Neural cell (in vitro differentiated cells): ENCODE measurements at regions not wholly inside any gene's neighbourhood (a gene's known extent, or its start where the extent isn't known, plus 50 kb on each side); places are given as distances from the start of the nearest gene placed in this dataset.

Experiments
- H2AFZ ChIP-seq: fragments of 200-600, 300-800 bp; sonication (generic), shearing (Covaris generic); 2 replicates; pipeline ENCODE4 v1.6.0; 2014; ENCODE audit warnings: low read depth, mild to moderate bottlenecking, antibody characterized with exemption, low read length, moderate library complexity
- H3F3A ChIP-seq: fragments of 200-600 bp; shearing (Covaris generic); 2 replicates; pipeline ENCODE4 v1.6.1; 2016; ENCODE audit warnings: mild to moderate bottlenecking, moderate library complexity, mixed read lengths, antibody characterized with exemption, low read length; ENCODE audit not compliant: insufficient read depth, poor library complexity, severe bottlenecking
- H3K27ac ChIP-seq: fragments of 200-600, 300-800 bp; sonication (generic), shearing (Covaris generic); 2 replicates; pipeline ENCODE4 v1.5.1; 2014; ENCODE audit warnings: mild to moderate bottlenecking, low read length, moderate library complexity
- H3K27me3 ChIP-seq: fragments of 300-800, 200-600 bp; sonication (generic), shearing (Covaris generic); 2 replicates; pipeline ENCODE4 v1.6.0; 2014; ENCODE audit warnings: mild to moderate bottlenecking, low read depth, low read length, moderate library complexity; ENCODE audit not compliant: insufficient read depth
- H3K36me3 ChIP-seq: fragments of 300-800, 200-600 bp; sonication (generic), shearing (Covaris generic); 2 replicates; pipeline ENCODE4 v1.5.1; 2014; ENCODE audit warnings: mild to moderate bottlenecking, antibody characterized with exemption, low read length, moderate library complexity; ENCODE audit not compliant: insufficient read depth
- H3K4me2 ChIP-seq: fragments of 300-800, 200-600 bp; sonication (generic), shearing (Covaris generic); 2 replicates; pipeline ENCODE4 v1.6.0; 2014; ENCODE audit warnings: mild to moderate bottlenecking, low read length
- H3K4me3 ChIP-seq: fragments of 300-800, 200-600 bp; sonication (generic), shearing (Covaris generic); 2 replicates; pipeline ENCODE4 v1.5.1; 2014; ENCODE audit warnings: mild to moderate bottlenecking, low read length, moderate library complexity
- H3K79me2 ChIP-seq: fragments of 200-600 bp; shearing (Covaris generic); replicated peaks from 2 replicates; pipeline ENCODE4 v1.6.0; 2014; ENCODE audit warnings: mild to moderate bottlenecking, low read length, moderate library complexity; ENCODE audit not compliant: insufficient read depth
- H3K9ac ChIP-seq: fragments of 300-800, 200-600 bp; sonication (generic), shearing (Covaris generic); 2 replicates; pipeline ENCODE4 v1.6.1; 2016; ENCODE audit warnings: mild to moderate bottlenecking, low read length, mixed read lengths
- H3K9me2 ChIP-seq: fragments of 200-600 bp; shearing (Covaris generic); 2 replicates; pipeline ENCODE4 v1.6.1; 2016; ENCODE audit warnings: mild to moderate bottlenecking, low read length, mixed read lengths; ENCODE audit not compliant: insufficient read depth
- H3K9me3 ChIP-seq: fragments of 200-600, 300-800 bp; sonication (generic), shearing (Covaris generic); 2 replicates; pipeline ENCODE4 v1.6.1; 2016; ENCODE audit warnings: mild to moderate bottlenecking, mixed run types, low read length, moderate library complexity, mixed read lengths
- H4K20me1 ChIP-seq: fragments of 200-600 bp; shearing (Covaris generic); 2 replicates; pipeline ENCODE4 v1.6.1; 2016; ENCODE audit warnings: mild to moderate bottlenecking, mixed run types; ENCODE audit not compliant: insufficient read depth
- EP300 ChIP-seq: fragments of 450-650 bp; conservative IDR thresholded peaks from 2 replicates; pipeline ENCODE4 v1.6.1; 2014; ENCODE audit warnings: antibody characterized with exemption, mild to moderate bottlenecking, moderate library complexity; ENCODE audit not compliant: poor library complexity, severe bottlenecking
- EZH2 ChIP-seq: fragments of 200-600, 300-800 bp; shearing (Covaris generic), sonication (generic); IDR thresholded peaks from 2 replicates; pipeline ENCODE4 v1.6.1; 2014; ENCODE audit warnings: antibody characterized with exemption, low read length, borderline replicate concordance, mild to moderate bottlenecking; ENCODE audit not compliant: insufficient read depth, poor library complexity, severe bottlenecking
- MXI1 ChIP-seq: fragments of 450-650 bp; conservative IDR thresholded peaks from 2 replicates; pipeline ENCODE4 v1.6.1; 2014; ENCODE audit warnings: antibody characterized with exemption, mild to moderate bottlenecking; ENCODE audit not compliant: poor library complexity, severe bottlenecking
- POLR2AphosphoS5 ChIP-seq: IDR thresholded peaks from 2 replicates; pipeline ENCODE4 v1.6.1; 2012
- RAD21 ChIP-seq: fragments of 450-650 bp; conservative IDR thresholded peaks from 2 replicates; pipeline ENCODE4 v1.6.1; 2014; ENCODE audit warnings: antibody characterized with exemption, mild to moderate bottlenecking, moderate library complexity
- REST ChIP-seq: IDR thresholded peaks from 2 replicates; pipeline ENCODE4 v1.6.1; 2012; ENCODE audit warnings: borderline replicate concordance
- SMC3 ChIP-seq: fragments of 450-650 bp; conservative IDR thresholded peaks from 2 replicates; pipeline ENCODE4 v1.6.1; 2014; ENCODE audit warnings: antibody characterized with exemption, mild to moderate bottlenecking, moderate library complexity; ENCODE audit not compliant: poor library complexity
- TAF1 ChIP-seq: IDR thresholded peaks from 2 replicates; pipeline ENCODE4 v1.6.1; 2012; ENCODE audit warnings: low read depth
- TF ChIP-seq, protein P1 (sequence below): fragments of 450-650 bp; IDR thresholded peaks from 2 replicates; pipeline ENCODE4 v1.5.1; 2014; ENCODE audit warnings: antibody characterized with exemption, mild to moderate bottlenecking, moderate library complexity; ENCODE audit not compliant: poor library complexity, severe bottlenecking

GRCh38 chr2:150878356-150878755 lies 383.3 kb downstream of the RBM43 start:
- TF ChIP-seq TAF1 (no peak), EP300 (no peak), MXI1 (no peak), SMC3 (no peak), POLR2AphosphoS5 (no peak), EZH2 (no peak), REST (no peak), RAD21 (no peak)
- TF ChIP-seq, protein P1, sequence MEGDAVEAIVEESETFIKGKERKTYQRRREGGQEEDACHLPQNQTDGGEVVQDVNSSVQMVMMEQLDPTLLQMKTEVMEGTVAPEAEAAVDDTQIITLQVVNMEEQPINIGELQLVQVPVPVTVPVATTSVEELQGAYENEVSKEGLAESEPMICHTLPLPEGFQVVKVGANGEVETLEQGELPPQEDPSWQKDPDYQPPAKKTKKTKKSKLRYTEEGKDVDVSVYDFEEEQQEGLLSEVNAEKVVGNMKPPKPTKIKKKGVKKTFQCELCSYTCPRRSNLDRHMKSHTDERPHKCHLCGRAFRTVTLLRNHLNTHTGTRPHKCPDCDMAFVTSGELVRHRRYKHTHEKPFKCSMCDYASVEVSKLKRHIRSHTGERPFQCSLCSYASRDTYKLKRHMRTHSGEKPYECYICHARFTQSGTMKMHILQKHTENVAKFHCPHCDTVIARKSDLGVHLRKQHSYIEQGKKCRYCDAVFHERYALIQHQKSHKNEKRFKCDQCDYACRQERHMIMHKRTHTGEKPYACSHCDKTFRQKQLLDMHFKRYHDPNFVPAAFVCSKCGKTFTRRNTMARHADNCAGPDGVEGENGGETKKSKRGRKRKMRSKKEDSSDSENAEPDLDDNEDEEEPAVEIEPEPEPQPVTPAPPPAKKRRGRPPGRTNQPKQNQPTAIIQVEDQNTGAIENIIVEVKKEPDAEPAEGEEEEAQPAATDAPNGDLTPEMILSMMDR = no peak
- H3K9me2 ChIP-seq = no peaks in the 10 kb centered on the region
- no peaks in the 10 kb centered on the region for H3K36me3 ChIP-seq
- no peak overlapping the region for H3K27ac ChIP-seq
- H3K79me2 ChIP-seq = no peaks in the 10 kb centered on the region
- H3K9ac ChIP-seq = no peak overlapping the region
- H3K4me2 ChIP-seq = no peak overlapping the region
- no peaks in the 10 kb centered on the region for H3K27me3 ChIP-seq
- H3K4me3 ChIP-seq = no peak overlapping the region
- no peaks in the 10 kb centered on the region for H3K9me3 ChIP-seq
- H3F3A ChIP-seq = no peaks in the 10 kb centered on the region
- no peak overlapping the region for H2AFZ ChIP-seq
- H4K20me1 ChIP-seq = no peaks in the 10 kb centered on the region

- no peaks in the 10 kb centered on the region for H3K27me3 ChIP-seq
- no peaks in the 10 kb centered on the region for H3K9me2 ChIP-seq
- no peak overlapping the region for H3K9ac ChIP-seq
- TF ChIP-seq SMC3 (no peak), EP300 (no peak), POLR2AphosphoS5 (no peak), TAF1 (no peak), EZH2 (no peak), RAD21 (no peak), MXI1 (no peak), REST (no peak)
- TF ChIP-seq, protein P1 = no peak
- H3K4me2 ChIP-seq = no peak overlapping the region
- H3K79me2 ChIP-seq = no peaks in the 10 kb centered on the region
- no peak overlapping the region for H3K4me3 ChIP-seq
- no peaks in the 10 kb centered on the region for H3K36me3 ChIP-seq
- H3K27ac ChIP-seq = no peak overlapping the region
- no peaks in the 10 kb centered on the region for H3F3A ChIP-seq
- H2AFZ ChIP-seq = no peak overlapping the region
- no peaks in the 10 kb centered on the region for H3K9me3 ChIP-seq
- no peaks in the 10 kb centered on the region for H4K20me1 ChIP-seq
These were observed 385.3 kb downstream of the RBM43 start for GRCh38 chr2:150876251-150876950.
